ENCODE measurements at regions not wholly inside any gene's neighbourhood (a gene's known extent, or its start where the extent isn't known, plus 50 kb on each side); places are given as distances from the start of the nearest gene placed in this dataset.

GRCh38 chr16:49026566-49027181 is 255.0 kb downstream of the CBLN1 start:
- no peak overlapping the region for H3K27ac Mint-ChIP-seq

GRCh38 chr16:49024896-49025295 is 256.7 kb downstream of the CBLN1 start:
- no peak for DNase-seq (ENCODE audit: low spot score)
- Mint-ChIP-seq H3K36me3 (ENCODE audit: low read depth) (no peaks in the 10 kb centered on the region), H3K4me3 (ENCODE audit: low read depth) (no peak overlapping the region), H3K9me3 (no peaks in the 10 kb centered on the region), H3K4me1 (ENCODE audit: low read depth) (no peaks in the 10 kb centered on the region), H3K27ac (no peak overlapping the region), H3K27me3 (ENCODE audit: low read depth) (no peaks in the 10 kb centered on the region)
- intact Hi-C loops (cut with micrococcal nuclease) = no loop called here

More at GRCh38 chr16:49026566-49027181, 255.0 kb downstream of the CBLN1 start:
- no peaks in the 10 kb centered on the region for H3K36me3 Mint-ChIP-seq (ENCODE audit: low read depth)
- H3K4me3 Mint-ChIP-seq (ENCODE audit: low read depth) = no peak overlapping the region
- DNase-seq (ENCODE audit: low spot score) = no peak
- H3K4me1 Mint-ChIP-seq (ENCODE audit: low read depth) = no peaks in the 10 kb centered on the region
- no peaks in the 10 kb centered on the region for H3K27me3 Mint-ChIP-seq (ENCODE audit: low read depth)
- intact Hi-C loops (cut with micrococcal nuclease) = no loop called here
- no peaks in the 10 kb centered on the region for H3K9me3 Mint-ChIP-seq

GRCh38 chr16:49024016-49024415 is 257.6 kb downstream of the CBLN1 start:
- H3K36me3 Mint-ChIP-seq (ENCODE audit: low read depth) = no peaks in the 10 kb centered on the region
- H3K27me3 Mint-ChIP-seq (ENCODE audit: low read depth) = no peaks in the 10 kb centered on the region
- intact Hi-C loops (cut with micrococcal nuclease) = no loop called here
- DNase-seq (ENCODE audit: low spot score) = no peak
- no peak overlapping the region for H3K4me3 Mint-ChIP-seq (ENCODE audit: low read depth)
- H3K27ac Mint-ChIP-seq = no peak overlapping the region
- H3K9me3 Mint-ChIP-seq = no peaks in the 10 kb centered on the region
- no peaks in the 10 kb centered on the region for H3K4me1 Mint-ChIP-seq (ENCODE audit: low read depth)

- intact Hi-C loops (cut with micrococcal nuclease) = no loop called here
- H3K36me3 Mint-ChIP-seq (ENCODE audit: low read depth) = no peaks in the 10 kb centered on the region
- no peak overlapping the region for H3K27ac Mint-ChIP-seq
- H3K27me3 Mint-ChIP-seq (ENCODE audit: low read depth) = no peaks in the 10 kb centered on the region
- no peak for DNase-seq (ENCODE audit: low spot score)
- H3K4me1 Mint-ChIP-seq (ENCODE audit: low read depth) = no peaks in the 10 kb centered on the region
- H3K9me3 Mint-ChIP-seq = no peaks in the 10 kb centered on the region
- H3K4me3 Mint-ChIP-seq (ENCODE audit: low read depth) = no peak overlapping the region
These were observed 258.6 kb downstream of the CBLN1 start for GRCh38 chr16:49023050-49023449.

- intact Hi-C loops (cut with micrococcal nuclease) = no loop called here
- no peaks in the 10 kb centered on the region for H3K4me1 Mint-ChIP-seq (ENCODE audit: low read depth)
- H3K36me3 Mint-ChIP-seq (ENCODE audit: low read depth) = no peaks in the 10 kb centered on the region
- H3K27me3 Mint-ChIP-seq (ENCODE audit: low read depth) = no peaks in the 10 kb centered on the region
- DNase-seq (ENCODE audit: low spot score) = no peak
- no peaks in the 10 kb centered on the region for H3K9me3 Mint-ChIP-seq
- no peak overlapping the region for H3K4me3 Mint-ChIP-seq (ENCODE audit: low read depth)
- H3K27ac Mint-ChIP-seq = no peak overlapping the region
These were observed 259.2 kb downstream of the CBLN1 start for GRCh38 chr16:49022351-49022963.

- H3K4me3 Mint-ChIP-seq (ENCODE audit: low read depth) = no peak overlapping the region
- no peaks in the 10 kb centered on the region for H3K36me3 Mint-ChIP-seq (ENCODE audit: low read depth)
- intact Hi-C loops (cut with micrococcal nuclease) = no loop called here
- H3K4me1 Mint-ChIP-seq (ENCODE audit: low read depth) = no peaks in the 10 kb centered on the region
- H3K9me3 Mint-ChIP-seq = no peaks in the 10 kb centered on the region
- H3K27me3 Mint-ChIP-seq (ENCODE audit: low read depth) = no peaks in the 10 kb centered on the region
- DNase-seq (ENCODE audit: low spot score) = no peak
- H3K27ac Mint-ChIP-seq = no peak overlapping the region
These were observed 260.5 kb downstream of the CBLN1 start for GRCh38 chr16:49021136-49021535.

GRCh38 chr16:49020436-49020835 is 261.2 kb downstream of the CBLN1 start:
- H3K36me3 Mint-ChIP-seq (ENCODE audit: low read depth) = no peaks in the 10 kb centered on the region
- intact Hi-C loops (cut with micrococcal nuclease) = no loop called here
- no peaks in the 10 kb centered on the region for H3K27me3 Mint-ChIP-seq (ENCODE audit: low read depth)
- H3K9me3 Mint-ChIP-seq = no peaks in the 10 kb centered on the region
- no peak overlapping the region for H3K27ac Mint-ChIP-seq
- DNase-seq (ENCODE audit: low spot score) = no peak
- no peak overlapping the region for H3K4me3 Mint-ChIP-seq (ENCODE audit: low read depth)
- H3K4me1 Mint-ChIP-seq (ENCODE audit: low read depth) = no peaks in the 10 kb centered on the region

- no peak for DNase-seq (ENCODE audit: low spot score)
- Mint-ChIP-seq H3K9me3 (no peaks in the 10 kb centered on the region), H3K27me3 (ENCODE audit: low read depth) (no peaks in the 10 kb centered on the region), H3K36me3 (ENCODE audit: low read depth) (no peaks in the 10 kb centered on the region), H3K4me1 (ENCODE audit: low read depth) (no peaks in the 10 kb centered on the region), H3K4me3 (ENCODE audit: low read depth) (no peak overlapping the region), H3K27ac (no peak overlapping the region)
- intact Hi-C loops (cut with micrococcal nuclease) = no loop called here
These were observed 261.8 kb downstream of the CBLN1 start for GRCh38 chr16:49019831-49020230.

- no peaks in the 10 kb centered on the region for H3K36me3 Mint-ChIP-seq (ENCODE audit: low read depth)
- H3K9me3 Mint-ChIP-seq = no peaks in the 10 kb centered on the region
- H3K27ac Mint-ChIP-seq = no peak overlapping the region
- H3K4me3 Mint-ChIP-seq (ENCODE audit: low read depth) = no peak overlapping the region
- intact Hi-C loops (cut with micrococcal nuclease) = no loop called here
- H3K4me1 Mint-ChIP-seq (ENCODE audit: low read depth) = no peaks in the 10 kb centered on the region
- H3K27me3 Mint-ChIP-seq (ENCODE audit: low read depth) = no peaks in the 10 kb centered on the region
- no peak for DNase-seq (ENCODE audit: low spot score)
These were observed 262.5 kb downstream of the CBLN1 start for GRCh38 chr16:49019081-49019633.

- Mint-ChIP-seq H3K4me1 (ENCODE audit: low read depth) (no peaks in the 10 kb centered on the region), H3K27ac (no peak overlapping the region), H3K4me3 (ENCODE audit: low read depth) (no peak overlapping the region), H3K27me3 (ENCODE audit: low read depth) (no peaks in the 10 kb centered on the region), H3K36me3 (ENCODE audit: low read depth) (no peaks in the 10 kb centered on the region), H3K9me3 (no peaks in the 10 kb centered on the region)
- no peak for DNase-seq (ENCODE audit: low spot score)
- intact Hi-C loops (cut with micrococcal nuclease) = no loop called here
These were observed 263.2 kb downstream of the CBLN1 start for GRCh38 chr16:49018259-49018931.

GRCh38 chr16:49017501-49017900 is 264.1 kb downstream of the CBLN1 start:
- Mint-ChIP-seq H3K4me3 (ENCODE audit: low read depth) (no peak overlapping the region), H3K27ac (no peak overlapping the region), H3K9me3 (no peaks in the 10 kb centered on the region), H3K4me1 (ENCODE audit: low read depth) (no peaks in the 10 kb centered on the region), H3K36me3 (ENCODE audit: low read depth) (no peaks in the 10 kb centered on the region), H3K27me3 (ENCODE audit: low read depth) (no peaks in the 10 kb centered on the region)
- intact Hi-C loops (cut with micrococcal nuclease) = no loop called here
- no peak for DNase-seq (ENCODE audit: low spot score)

- no peaks in the 10 kb centered on the region for H3K36me3 Mint-ChIP-seq (ENCODE audit: low read depth)
- no peak overlapping the region for H3K27ac Mint-ChIP-seq
- no peaks in the 10 kb centered on the region for H3K27me3 Mint-ChIP-seq (ENCODE audit: low read depth)
- intact Hi-C loops (cut with micrococcal nuclease) = no loop called here
- H3K4me3 Mint-ChIP-seq (ENCODE audit: low read depth) = no peak overlapping the region
- no peaks in the 10 kb centered on the region for H3K9me3 Mint-ChIP-seq
- no peak for DNase-seq (ENCODE audit: low spot score)
- H3K4me1 Mint-ChIP-seq (ENCODE audit: low read depth) = no peaks in the 10 kb centered on the region
These were observed 265.2 kb downstream of the CBLN1 start for GRCh38 chr16:49016461-49016860.

- Mint-ChIP-seq H3K27me3 (ENCODE audit: low read depth) (no peaks in the 10 kb centered on the region), H3K9me3 (no peaks in the 10 kb centered on the region), H3K4me3 (ENCODE audit: low read depth) (no peak overlapping the region), H3K36me3 (ENCODE audit: low read depth) (no peaks in the 10 kb centered on the region), H3K27ac (no peak overlapping the region), H3K4me1 (ENCODE audit: low read depth) (no peaks in the 10 kb centered on the region)
- intact Hi-C loops (cut with micrococcal nuclease) = no loop called here
- no peak for DNase-seq (ENCODE audit: low spot score)
These were observed 266.4 kb downstream of the CBLN1 start for GRCh38 chr16:49015225-49015592.
